ENCODE measurements at regions not wholly inside any gene's neighbourhood (a gene's known extent, or its start where the extent isn't known, plus 50 kb on each side); places are given as distances from the start of the nearest gene placed in this dataset.
"Not testable (repeated sequence)": the region's sequence is repeated elsewhere in the genome, so short reads cannot be mapped to it uniquely, and the experiment has no call there.

- DNase-seq; CTCF ChIA-PET; H3K79me2 ChIP-seq (ENCODE audit: insufficient read depth); H4K20me1 ChIP-seq (ENCODE audit: insufficient read depth); H3K4me1 ChIP-seq (ENCODE audit: control insufficient read depth in 1 of 2, insufficient read depth in 2 of 2, low read depth in 1 of 2, low read length in 1 of 2); POLR2A ChIA-PET; H3K9me2 ChIP-seq; H3K4me3 ChIP-seq (ENCODE audit: low read depth in 2 of 2, low read length in 1 of 2); H3K27ac ChIP-seq (ENCODE audit: low read depth in 2 of 2, low read length in 1 of 2); H2AFZ ChIP-seq (ENCODE audit: low read depth); H3K4me2 ChIP-seq; H3F3A ChIP-seq (replicated peaks; ENCODE audit: insufficient read depth); H3K27me3 ChIP-seq (ENCODE audit: insufficient read depth); H3K36me3 ChIP-seq (replicated peaks in 1 of 2; ENCODE audit: control insufficient read depth in 1 of 2, insufficient read depth in 2 of 2, low read length in 1 of 2); H3K9ac ChIP-seq: not testable (repeated sequence)
- 2% methylated on average over 2 of the region's 2 CpGs for WGBS (ENCODE audit: low lambda C conversion rate)
- peaks cover 11% of the 10 kb centered on the region for H3K9me3 ChIP-seq
Measured at GRCh38 chr22:10749423-10749822, 4778.6 kb upstream of the OR11H1 start.

DNA sequence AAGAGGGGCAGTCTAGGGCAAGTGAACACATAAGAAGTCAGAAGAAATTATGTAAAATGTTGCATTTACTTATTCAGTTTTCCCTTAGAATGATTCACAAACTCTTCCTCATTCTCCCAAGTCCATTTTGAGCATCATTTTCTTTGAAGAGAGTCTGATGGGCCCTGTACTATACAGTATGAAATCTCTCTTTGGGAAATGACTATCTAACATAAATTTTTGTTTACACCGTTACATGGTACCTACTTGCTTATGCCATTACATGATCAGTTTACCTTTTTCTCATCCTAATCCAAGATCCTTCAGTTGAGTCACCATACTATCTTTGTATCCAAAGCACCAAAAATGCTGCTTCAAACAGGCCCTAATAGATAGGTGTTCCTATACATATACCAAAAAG lies 4774.4 kb upstream of the OR11H1 start:
- WGBS (ENCODE audit: low lambda C conversion rate): 0% methylated on average over 1 of the region's 1 CpG
- H3K27ac ChIP-seq (ENCODE audit: low read depth in 2 of 2, low read length in 1 of 2); POLR2A ChIA-PET; H2AFZ ChIP-seq (ENCODE audit: low read depth); H3K9ac ChIP-seq; H4K20me1 ChIP-seq (ENCODE audit: insufficient read depth); DNase-seq; H3K4me1 ChIP-seq (ENCODE audit: control insufficient read depth in 1 of 2, insufficient read depth in 2 of 2, low read depth in 1 of 2, low read length in 1 of 2); H3K27me3 ChIP-seq (ENCODE audit: insufficient read depth); H3K79me2 ChIP-seq (ENCODE audit: insufficient read depth); H3K36me3 ChIP-seq (replicated peaks in 1 of 2; ENCODE audit: control insufficient read depth in 1 of 2, insufficient read depth in 2 of 2, low read length in 1 of 2); CTCF ChIA-PET; H3K4me2 ChIP-seq; H3K4me3 ChIP-seq (ENCODE audit: low read depth in 2 of 2, low read length in 1 of 2); H3F3A ChIP-seq (replicated peaks; ENCODE audit: insufficient read depth): not testable (repeated sequence)
- Histone ChIP-seq H3K9me3 (peaks cover 19% of the 10 kb centered on the region), H3K9me2 (0 out of 2 replicates have a peak, but pooled peaks cover 11% of the 10 kb centered on the region)

- 1% methylated on average over 3 of the region's 3 CpGs for WGBS (ENCODE audit: low lambda C conversion rate)
- H3K4me3 ChIP-seq (ENCODE audit: low read depth in 2 of 2, low read length in 1 of 2); H3K9ac ChIP-seq; H3K79me2 ChIP-seq (ENCODE audit: insufficient read depth); H3K36me3 ChIP-seq (replicated peaks in 1 of 2; ENCODE audit: control insufficient read depth in 1 of 2, insufficient read depth in 2 of 2, low read length in 1 of 2); H3K4me1 ChIP-seq (ENCODE audit: control insufficient read depth in 1 of 2, insufficient read depth in 2 of 2, low read depth in 1 of 2, low read length in 1 of 2); POLR2A ChIA-PET; DNase-seq; CTCF ChIA-PET; H2AFZ ChIP-seq (ENCODE audit: low read depth); H3F3A ChIP-seq (replicated peaks; ENCODE audit: insufficient read depth); H3K27ac ChIP-seq (ENCODE audit: low read depth in 2 of 2, low read length in 1 of 2); H4K20me1 ChIP-seq (ENCODE audit: insufficient read depth); H3K4me2 ChIP-seq; H3K27me3 ChIP-seq (ENCODE audit: insufficient read depth): not testable (repeated sequence)
- peaks cover 19% of the 10 kb centered on the region for H3K9me3 ChIP-seq
- 0 out of 2 replicates have a peak, but pooled peaks cover 11% of the 10 kb centered on the region for H3K9me2 ChIP-seq
Measured at GRCh38 chr22:10755350-10755749, 4772.6 kb upstream of the OR11H1 start.

GRCh38 chr22:10760418-10760817 lies 4767.6 kb upstream of the OR11H1 start:
- H3K9ac ChIP-seq; H4K20me1 ChIP-seq (ENCODE audit: insufficient read depth); H3K27ac ChIP-seq (ENCODE audit: low read depth in 2 of 2, low read length in 1 of 2); H3K4me1 ChIP-seq (ENCODE audit: control insufficient read depth in 1 of 2, insufficient read depth in 2 of 2, low read depth in 1 of 2, low read length in 1 of 2); H3K27me3 ChIP-seq (ENCODE audit: insufficient read depth); CTCF ChIA-PET; POLR2A ChIA-PET; H3K4me3 ChIP-seq (ENCODE audit: low read depth in 2 of 2, low read length in 1 of 2); H3F3A ChIP-seq (replicated peaks; ENCODE audit: insufficient read depth); H2AFZ ChIP-seq (ENCODE audit: low read depth); DNase-seq; H3K36me3 ChIP-seq (replicated peaks in 1 of 2; ENCODE audit: control insufficient read depth in 1 of 2, insufficient read depth in 2 of 2, low read length in 1 of 2); H3K9me2 ChIP-seq; H3K79me2 ChIP-seq (ENCODE audit: insufficient read depth); H3K4me2 ChIP-seq: not testable (repeated sequence)
- WGBS (ENCODE audit: low lambda C conversion rate): 3% methylated on average over 5 of the region's 5 CpGs
- peaks cover 19% of the 10 kb centered on the region; the same call in 1 of the 2 replicates for H3K9me3 ChIP-seq

GRCh38 chr22:10766320-10766719 lies 4761.7 kb upstream of the OR11H1 start:
- H3K9me3 ChIP-seq: peaks cover 18% of the 10 kb centered on the region; the same call in 1 of the 2 replicates
- H3K36me3 ChIP-seq (replicated peaks in 1 of 2; ENCODE audit: control insufficient read depth in 1 of 2, insufficient read depth in 2 of 2, low read length in 1 of 2); POLR2A ChIA-PET; H3F3A ChIP-seq (replicated peaks; ENCODE audit: insufficient read depth); H3K4me1 ChIP-seq (ENCODE audit: control insufficient read depth in 1 of 2, insufficient read depth in 2 of 2, low read depth in 1 of 2, low read length in 1 of 2); H3K9me2 ChIP-seq; DNase-seq; H3K27me3 ChIP-seq (ENCODE audit: insufficient read depth); CTCF ChIA-PET; H3K79me2 ChIP-seq (ENCODE audit: insufficient read depth); H3K27ac ChIP-seq (ENCODE audit: low read depth in 2 of 2, low read length in 1 of 2); H4K20me1 ChIP-seq (ENCODE audit: insufficient read depth); H3K4me3 ChIP-seq (ENCODE audit: low read depth in 2 of 2, low read length in 1 of 2); H3K9ac ChIP-seq; H3K4me2 ChIP-seq; H2AFZ ChIP-seq (ENCODE audit: low read depth): not testable (repeated sequence)
- WGBS (ENCODE audit: low lambda C conversion rate): 0% methylated on average over 1 of the region's 1 CpG

- POLR2A ChIA-PET; H3K27me3 ChIP-seq (ENCODE audit: insufficient read depth); H3K27ac ChIP-seq (ENCODE audit: low read depth in 2 of 2, low read length in 1 of 2); CTCF ChIA-PET; H3K9me3 ChIP-seq; H3K9ac ChIP-seq; H3K4me3 ChIP-seq (ENCODE audit: low read depth in 2 of 2, low read length in 1 of 2); DNase-seq; H3K36me3 ChIP-seq (replicated peaks in 1 of 2; ENCODE audit: control insufficient read depth in 1 of 2, insufficient read depth in 2 of 2, low read length in 1 of 2); H4K20me1 ChIP-seq (ENCODE audit: insufficient read depth); H2AFZ ChIP-seq (ENCODE audit: low read depth); H3K4me2 ChIP-seq; H3K9me2 ChIP-seq; H3F3A ChIP-seq (replicated peaks; ENCODE audit: insufficient read depth); H3K79me2 ChIP-seq (ENCODE audit: insufficient read depth); H3K4me1 ChIP-seq (ENCODE audit: control insufficient read depth in 1 of 2, insufficient read depth in 2 of 2, low read depth in 1 of 2, low read length in 1 of 2): not testable (repeated sequence)
- 6% methylated on average over 4 of the region's 4 CpGs for whole genome bisulfite sequencing (ENCODE audit: low lambda C conversion rate)
Measured at GRCh38 chr22:10768875-10769274, 4759.1 kb upstream of the OR11H1 start.

GRCh38 chr22:10771744-10772143 lies 4756.2 kb upstream of the OR11H1 start:
- POLR2A ChIA-PET; H3K4me3 ChIP-seq (ENCODE audit: low read depth in 2 of 2, low read length in 1 of 2); H3K9me2 ChIP-seq; H3K9me3 ChIP-seq; H3K9ac ChIP-seq; H4K20me1 ChIP-seq (ENCODE audit: insufficient read depth); CTCF ChIA-PET; H3K27me3 ChIP-seq (ENCODE audit: insufficient read depth); H3K36me3 ChIP-seq (replicated peaks in 1 of 2; ENCODE audit: control insufficient read depth in 1 of 2, insufficient read depth in 2 of 2, low read length in 1 of 2); H3K4me2 ChIP-seq; H3K4me1 ChIP-seq (ENCODE audit: control insufficient read depth in 1 of 2, insufficient read depth in 2 of 2, low read depth in 1 of 2, low read length in 1 of 2); H2AFZ ChIP-seq (ENCODE audit: low read depth); H3K27ac ChIP-seq (ENCODE audit: low read depth in 2 of 2, low read length in 1 of 2); H3F3A ChIP-seq (replicated peaks; ENCODE audit: insufficient read depth); H3K79me2 ChIP-seq (ENCODE audit: insufficient read depth); DNase-seq: not testable (repeated sequence)

All from SK-N-SH (cell line).